Liver (tissue), 8 donors: ENCODE measurements at regions not wholly inside any gene's neighbourhood (a gene's known extent, or its start where the extent isn't known, plus 50 kb on each side); places are given as distances from the start of the nearest gene placed in this dataset.

ENCODE experiments used
- DNase-seq: peaks from one replicate; pipeline ENCODE4 v3.0.0-alpha.2; 2017; ENCODE audit warnings: low spot score
- H3K27ac ChIP-seq, 2 donors: one replicate each; pipeline ENCODE4 v1.7.0; 2013; ENCODE audit warnings: inconsistent platforms in 2 of 2, low read length in 2 of 2, control low read depth in 1 of 2, low read depth in 1 of 2, mild to moderate bottlenecking in 1 of 2
- H3K27me3 ChIP-seq, 4 donors: one replicate each; pipeline versions ENCODE4 v1.6.1 to v1.7.0; 2013; ENCODE audit warnings: low read length in 3 of 4, inconsistent platforms in 1 of 4, mild to moderate bottlenecking in 1 of 4, moderate library complexity in 1 of 4; ENCODE audit not compliant: control insufficient read depth in 4 of 4, insufficient read depth in 4 of 4
- H3K36me3 ChIP-seq, 4 donors: one replicate each; pipeline versions ENCODE4 v1.6.1 to v1.7.0; 2013; ENCODE audit warnings: low read length in 3 of 4, mild to moderate bottlenecking in 3 of 4, low read depth in 1 of 4, moderate library complexity in 1 of 4; ENCODE audit not compliant: control insufficient read depth in 4 of 4, insufficient read depth in 3 of 4
- H3K4me1 ChIP-seq, 4 donors: one replicate each; pipeline versions ENCODE4 v1.6.1 to v1.7.0; 2013; ENCODE audit warnings: low read length in 3 of 4, mild to moderate bottlenecking in 3 of 4, moderate library complexity in 1 of 4; ENCODE audit not compliant: control insufficient read depth in 4 of 4, insufficient read depth in 4 of 4
- H3K4me3 ChIP-seq, 3 donors: one replicate each; pipeline versions ENCODE4 v1.6.1 to v1.7.0; 2013; ENCODE audit warnings: low read length in 3 of 3, control low read depth in 1 of 3, low read depth in 1 of 3, mild to moderate bottlenecking in 1 of 3
- H3K9ac ChIP-seq, 2 donors: one replicate each; pipeline ENCODE4 v1.7.0; 2013; ENCODE audit warnings: low read length in 2 of 2, mild to moderate bottlenecking in 2 of 2, moderate library complexity in 2 of 2, control low read depth in 1 of 2, low read depth in 1 of 2
- H3K9me3 ChIP-seq, 4 donors: one replicate each; pipeline versions ENCODE4 v1.6.1 to v1.7.0; 2013; ENCODE audit warnings: low read length in 3 of 4; ENCODE audit not compliant: control insufficient read depth in 4 of 4
- ATF3 ChIP-seq: IDR thresholded peaks from 2 replicates; pipeline ENCODE4 v1.6.1; 2016; ENCODE audit warnings: antibody characterized with exemption
- EGR1 ChIP-seq, 2 donors: IDR thresholded peaks; 2 replicates each; pipeline ENCODE4 v1.6.1; 2016 to 2018; ENCODE audit warnings: antibody characterized with exemption in 2 of 2, low read depth in 2 of 2
- FOXA1 ChIP-seq: IDR thresholded peaks from 2 replicates; pipeline ENCODE4 v1.6.1; 2016; ENCODE audit warnings: antibody characterized with exemption
- FOXA2 ChIP-seq: IDR thresholded peaks from 2 replicates; pipeline ENCODE4 v1.6.1; 2016; ENCODE audit warnings: antibody characterized with exemption
- GABPA ChIP-seq, 2 donors: IDR thresholded peaks in 1 of 2; conservative IDR thresholded peaks in 1 of 2; 2 replicates each; pipeline ENCODE4 v1.6.1; 2016; ENCODE audit warnings: antibody characterized with exemption in 2 of 2, mild to moderate bottlenecking in 1 of 2, moderate library complexity in 1 of 2
- HNF4A ChIP-seq, 2 donors: conservative IDR thresholded peaks; 2 replicates each; pipeline ENCODE4 v1.6.1; 2016; ENCODE audit warnings: antibody characterized with exemption in 2 of 2, mild to moderate bottlenecking in 2 of 2
- HNF4G ChIP-seq: IDR thresholded peaks from 2 replicates; pipeline ENCODE4 v1.6.1; 2016; ENCODE audit warnings: antibody characterized with exemption
- JUND ChIP-seq, 2 donors: IDR thresholded peaks; 2 replicates each; pipeline ENCODE4 v1.6.1; 2016; ENCODE audit warnings: antibody characterized with exemption in 2 of 2
- MAX ChIP-seq: IDR thresholded peaks from 2 replicates; pipeline ENCODE4 v1.6.1; 2016; ENCODE audit warnings: antibody characterized with exemption
- NR2F2 ChIP-seq: IDR thresholded peaks from 2 replicates; pipeline ENCODE4 v1.6.1; 2016; ENCODE audit warnings: antibody characterized with exemption
- RAD21 ChIP-seq, 2 donors: IDR thresholded peaks; 2 replicates each; pipeline ENCODE4 v1.6.1; 2016; ENCODE audit warnings: antibody characterized with exemption in 2 of 2, mild to moderate bottlenecking in 2 of 2
- REST ChIP-seq: IDR thresholded peaks from 2 replicates; pipeline ENCODE4 v1.6.1; 2016; ENCODE audit warnings: antibody characterized with exemption, mild to moderate bottlenecking
- RXRA ChIP-seq, 2 donors: IDR thresholded peaks; 2 replicates each; pipeline ENCODE4 v1.6.1; 2017 to 2018; ENCODE audit warnings: antibody characterized with exemption in 2 of 2, mild to moderate bottlenecking in 1 of 2
- SP1 ChIP-seq: IDR thresholded peaks from 2 replicates; pipeline ENCODE4 v1.6.1; 2018; ENCODE audit warnings: antibody characterized with exemption, mild to moderate bottlenecking
- TAF1 ChIP-seq: conservative IDR thresholded peaks from 2 replicates; pipeline ENCODE4 v1.6.1; 2016; ENCODE audit warnings: antibody characterized with exemption, mild to moderate bottlenecking
- YY1 ChIP-seq: IDR thresholded peaks from 2 replicates; pipeline ENCODE4 v1.6.1; 2016; ENCODE audit warnings: antibody characterized with exemption, mild to moderate bottlenecking
- WGBS: extraction: QIAGEN DNeasy Blood & Tissue Kit; methylation state at CpG from one replicate; pipeline ENCODE4 v1.1.7; 2013; 5-methylcytosine and 5-hydroxymethylcytosine counted together
- TF ChIP-seq, protein P1 (sequence below): IDR thresholded peaks from 2 replicates; pipeline ENCODE4 v1.6.1; 2016; ENCODE audit warnings: antibody characterized with exemption
- TF ChIP-seq, protein P2 (sequence below): fragments of 150-350 bp; IDR thresholded peaks from 2 replicates; pipeline ENCODE4 v1.5.1; 2017; ENCODE audit warnings: improper control_type of control experiment, low read depth, low read length; ENCODE audit not compliant: missing input control
- donor health status: healthy.
- donor health status: healthy.
- donor health status: healthy.
- donor health status: healthy.
- donor health status: healthy.

DNA sequence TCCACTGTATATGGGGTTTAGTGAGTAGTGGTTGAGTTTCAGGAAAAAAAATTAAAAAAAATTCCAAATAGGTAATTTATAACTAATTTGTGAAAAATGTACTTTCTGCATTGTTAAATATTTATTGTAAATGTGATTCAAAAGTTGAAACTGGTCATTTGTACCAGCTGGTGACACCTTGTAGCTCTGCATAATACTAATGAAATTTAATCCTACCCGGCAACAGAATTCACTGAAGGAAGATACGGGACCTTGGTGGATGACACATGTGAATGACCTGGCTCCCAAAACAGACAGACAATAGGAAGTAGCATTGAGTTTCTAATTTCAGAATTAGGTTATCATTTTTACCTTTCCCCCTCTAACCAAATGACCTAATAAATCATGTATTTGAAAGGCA is 73.8 kb downstream of the SLITRK6 start:
- TF ChIP-seq HNF4A (conservative IDR thresholded peaks at IDR 0.05) (no peak), JUND (IDR thresholded peaks at IDR 0.05) (no peak), HNF4G (no peak), FOXA1 (no peak), TAF1 (no peak), RXRA (IDR thresholded peaks at IDR 0.05) (no peak), YY1 (no peak), RAD21 (IDR thresholded peaks at IDR 0.05) (no peak), GABPA (IDR thresholded peaks at IDR 0.05 in 1 of 2, conservative IDR thresholded peaks at IDR 0.05 in 1 of 2) (no peak), EGR1 (IDR thresholded peaks at IDR 0.05; ENCODE audit: low read depth in 2 of 2) (no peak), ATF3 (no peak), REST (no peak), FOXA2 (no peak), SP1 (no peak), MAX (no peak), NR2F2 (no peak)
- TF ChIP-seq, protein P1, sequence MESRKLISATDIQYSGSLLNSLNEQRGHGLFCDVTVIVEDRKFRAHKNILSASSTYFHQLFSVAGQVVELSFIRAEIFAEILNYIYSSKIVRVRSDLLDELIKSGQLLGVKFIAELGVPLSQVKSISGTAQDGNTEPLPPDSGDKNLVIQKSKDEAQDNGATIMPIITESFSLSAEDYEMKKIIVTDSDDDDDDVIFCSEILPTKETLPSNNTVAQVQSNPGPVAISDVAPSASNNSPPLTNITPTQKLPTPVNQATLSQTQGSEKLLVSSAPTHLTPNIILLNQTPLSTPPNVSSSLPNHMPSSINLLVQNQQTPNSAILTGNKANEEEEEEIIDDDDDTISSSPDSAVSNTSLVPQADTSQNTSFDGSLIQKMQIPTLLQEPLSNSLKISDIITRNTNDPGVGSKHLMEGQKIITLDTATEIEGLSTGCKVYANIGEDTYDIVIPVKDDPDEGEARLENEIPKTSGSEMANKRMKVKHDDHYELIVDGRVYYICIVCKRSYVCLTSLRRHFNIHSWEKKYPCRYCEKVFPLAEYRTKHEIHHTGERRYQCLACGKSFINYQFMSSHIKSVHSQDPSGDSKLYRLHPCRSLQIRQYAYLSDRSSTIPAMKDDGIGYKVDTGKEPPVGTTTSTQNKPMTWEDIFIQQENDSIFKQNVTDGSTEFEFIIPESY = no peak
- TF ChIP-seq, protein P2, sequence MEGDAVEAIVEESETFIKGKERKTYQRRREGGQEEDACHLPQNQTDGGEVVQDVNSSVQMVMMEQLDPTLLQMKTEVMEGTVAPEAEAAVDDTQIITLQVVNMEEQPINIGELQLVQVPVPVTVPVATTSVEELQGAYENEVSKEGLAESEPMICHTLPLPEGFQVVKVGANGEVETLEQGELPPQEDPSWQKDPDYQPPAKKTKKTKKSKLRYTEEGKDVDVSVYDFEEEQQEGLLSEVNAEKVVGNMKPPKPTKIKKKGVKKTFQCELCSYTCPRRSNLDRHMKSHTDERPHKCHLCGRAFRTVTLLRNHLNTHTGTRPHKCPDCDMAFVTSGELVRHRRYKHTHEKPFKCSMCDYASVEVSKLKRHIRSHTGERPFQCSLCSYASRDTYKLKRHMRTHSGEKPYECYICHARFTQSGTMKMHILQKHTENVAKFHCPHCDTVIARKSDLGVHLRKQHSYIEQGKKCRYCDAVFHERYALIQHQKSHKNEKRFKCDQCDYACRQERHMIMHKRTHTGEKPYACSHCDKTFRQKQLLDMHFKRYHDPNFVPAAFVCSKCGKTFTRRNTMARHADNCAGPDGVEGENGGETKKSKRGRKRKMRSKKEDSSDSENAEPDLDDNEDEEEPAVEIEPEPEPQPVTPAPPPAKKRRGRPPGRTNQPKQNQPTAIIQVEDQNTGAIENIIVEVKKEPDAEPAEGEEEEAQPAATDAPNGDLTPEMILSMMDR = no peak
- no peak overlapping the region for H3K27ac ChIP-seq
- no peaks in the 10 kb centered on the region for H3K4me1 ChIP-seq
- H3K9ac ChIP-seq = no peak overlapping the region
- no peaks in the 10 kb centered on the region for H3K36me3 ChIP-seq
- no peak overlapping the region for H3K4me3 ChIP-seq
- no peaks in the 10 kb centered on the region for H3K9me3 ChIP-seq
- no peak for DNase-seq
- WGBS = 89% methylated on average over 2 of the region's 2 CpGs
- no peaks in the 10 kb centered on the region for H3K27me3 ChIP-seq
